SK-N-SH (cell line): ENCODE measurements at regions not wholly inside any gene's neighbourhood (a gene's known extent, or its start where the extent isn't known, plus 50 kb on each side); places are given as distances from the start of the nearest gene placed in this dataset.

ENCODE experiments used
- CTCF ChIA-PET: fragments of 300-600, 350-600 bp; formaldehyde crosslinking; extraction: SDS; loops from one replicate; lab custom pipeline; 2021; lab: Yijun Ruan, JAX
- POLR2A ChIA-PET: fragments of 350-600 bp; sonication (Branson Sonifier 250); formaldehyde crosslinking; extraction: SDS; loops from one replicate; lab custom pipeline; 2020; ENCODE audit warnings: antibody characterized with exemption, inconsistent platforms; lab: Yijun Ruan, JAX
- DNase-seq: peaks from one replicate; pipeline ENCODE4 v3.0.0; 2012
- H2AFZ ChIP-seq: fragments of 200-600 bp; sonication (generic); 2 replicates; pipeline ENCODE4 v1.8.1; 2016; ENCODE audit warnings: antibody characterized with exemption, mild to moderate bottlenecking, low read depth
- H3F3A ChIP-seq: fragments of 200-600 bp; sonication (generic); replicated peaks from 2 replicates; pipeline ENCODE3; 2016; ENCODE audit warnings: antibody characterized with exemption, mild to moderate bottlenecking; ENCODE audit not compliant: insufficient read depth
- H3K27ac ChIP-seq, 2 experiments: fragments of 200-500 bp in 1 of 2; fragments of 200-600 bp in 1 of 2; sonication (Bioruptor generic) in 1 of 2; sonication (generic), shearing (Covaris generic) in 1 of 2; 2 replicates each; pipeline versions ENCODE4 v1.5.1 to v1.6.1; 2014 to 2016; ENCODE audit warnings: low read depth in 2 of 2, inconsistent platforms in 1 of 2, low read length in 1 of 2, mild to moderate bottlenecking in 1 of 2, mixed read lengths in 1 of 2
- H3K27me3 ChIP-seq: fragments of 200-600 bp; sonication (generic), shearing (Covaris generic); 2 replicates; pipeline ENCODE4 v1.6.1; 2016; ENCODE audit warnings: mixed run types; ENCODE audit not compliant: insufficient read depth
- H3K36me3 ChIP-seq, 2 experiments: fragments of 200-500 bp in 1 of 2; fragments of 200-600 bp in 1 of 2; sonication (Bioruptor generic) in 1 of 2; sonication (generic) in 1 of 2; replicated peaks in 1 of 2; 2 replicates each; pipeline versions ENCODE3 to v1.5.1; 2014 to 2016; ENCODE audit warnings: low read length in 1 of 2, mild to moderate bottlenecking in 1 of 2; ENCODE audit not compliant: insufficient read depth in 2 of 2, control insufficient read depth in 1 of 2
- H3K4me1 ChIP-seq, 2 experiments: fragments of 200-500 bp in 1 of 2; fragments of 200-600 bp in 1 of 2; sonication (Bioruptor generic) in 1 of 2; sonication (generic), shearing (Covaris generic) in 1 of 2; 2 replicates each; pipeline versions ENCODE4 v1.5.1 to v1.6.1; 2014 to 2016; ENCODE audit warnings: low read depth in 1 of 2, low read length in 1 of 2, mixed run types in 1 of 2; ENCODE audit not compliant: insufficient read depth in 2 of 2, control insufficient read depth in 1 of 2
- H3K4me2 ChIP-seq: fragments of 200-600 bp; sonication (generic), shearing (Covaris generic); 2 replicates; pipeline ENCODE4 v1.6.1; 2017; ENCODE audit warnings: mixed run types
- H3K4me3 ChIP-seq, 2 experiments: fragments of 200-500 bp in 1 of 2; fragments of 200-600 bp in 1 of 2; sonication (Bioruptor generic) in 1 of 2; sonication (generic), shearing (Covaris generic) in 1 of 2; 2 replicates each; pipeline versions ENCODE4 v1.5.1 to v1.8.1; 2014 to 2016; ENCODE audit warnings: low read depth in 2 of 2, inconsistent platforms in 1 of 2, low read length in 1 of 2, mild to moderate bottlenecking in 1 of 2, mixed read lengths in 1 of 2, moderate library complexity in 1 of 2
- H3K79me2 ChIP-seq: fragments of 200-600 bp; sonication (generic); 2 replicates; pipeline ENCODE4 v1.8.1; 2017; ENCODE audit warnings: mild to moderate bottlenecking; ENCODE audit not compliant: insufficient read depth
- H3K9ac ChIP-seq: fragments of 200-600 bp; sonication (generic); 2 replicates; pipeline ENCODE4 v1.6.1; 2017; ENCODE audit warnings: mixed run types
- H3K9me2 ChIP-seq: fragments of 200-600 bp; sonication (generic); 2 replicates; pipeline ENCODE4 v1.6.1; 2017; ENCODE audit warnings: mixed run types
- H3K9me3 ChIP-seq: fragments of 200-600 bp; sonication (generic); 2 replicates; pipeline ENCODE4 v1.6.1; 2017; ENCODE audit warnings: mixed run types, mild to moderate bottlenecking, moderate library complexity
- H4K20me1 ChIP-seq: fragments of 200-600 bp; sonication (generic); 2 replicates; pipeline ENCODE4 v1.6.1; 2017; ENCODE audit warnings: mild to moderate bottlenecking, mixed run types; ENCODE audit not compliant: insufficient read depth
- CHD2 ChIP-seq: fragments of 150-350 bp; IDR thresholded peaks from 2 replicates; pipeline ENCODE4 v1.6.1; 2018; ENCODE audit warnings: low read length; ENCODE audit not compliant: partially characterized antibody
- CTCF ChIP-seq: fragments of 200-600 bp; sonication (generic); IDR thresholded peaks from 2 replicates; pipeline ENCODE4 v1.6.1; 2017; ENCODE audit warnings: antibody characterized with exemption, mild to moderate bottlenecking, moderate library complexity
- ELF1 ChIP-seq: IDR thresholded peaks from 2 replicates; pipeline ENCODE4 v1.4.0; 2012
- EP300 ChIP-seq, 2 experiments: IDR thresholded peaks; 2 replicates each; pipeline versions ENCODE4 v1.4.0 to v1.6.1; 2012; ENCODE audit warnings: borderline replicate concordance in 1 of 2, low read depth in 1 of 2, low read length in 1 of 2
- EZH2phosphoT487 ChIP-seq: fragments of 200-600 bp; sonication (generic); IDR thresholded peaks from 2 replicates; pipeline ENCODE4 v1.6.1; 2017; ENCODE audit warnings: low read depth, mixed run types, mild to moderate bottlenecking, antibody characterized with exemption, moderate library complexity, borderline replicate concordance
- FOSL2 ChIP-seq: IDR thresholded peaks from 2 replicates; pipeline ENCODE4 v1.4.0; 2012; ENCODE audit warnings: low read depth, mild to moderate bottlenecking, moderate library complexity, borderline replicate concordance
- FOXM1 ChIP-seq: IDR thresholded peaks from 2 replicates; pipeline ENCODE4 v1.4.0; 2012; ENCODE audit warnings: low read depth, mild to moderate bottlenecking
- GABPA ChIP-seq: IDR thresholded peaks from 2 replicates; pipeline ENCODE4 v1.4.0; 2012; ENCODE audit warnings: low read depth, mild to moderate bottlenecking
- IRF3 ChIP-seq: fragments of 150-350 bp; IDR thresholded peaks from 2 replicates; pipeline ENCODE4 v1.6.1; 2016; ENCODE audit warnings: mild to moderate bottlenecking, low read depth, low read length
- MEF2A ChIP-seq: IDR thresholded peaks from 2 replicates; pipeline ENCODE4 v1.4.0; 2012; ENCODE audit warnings: low read depth, borderline replicate concordance
- MXI1 ChIP-seq: IDR thresholded peaks from 2 replicates; pipeline ENCODE4 v1.6.1; 2012; ENCODE audit warnings: mild to moderate bottlenecking, low read depth, low read length, improper control_type of control experiment
- NFIC ChIP-seq: IDR thresholded peaks from 2 replicates; pipeline ENCODE4 v1.4.0; 2012; ENCODE audit warnings: borderline replicate concordance
- NRF1 ChIP-seq: IDR thresholded peaks from 2 replicates; pipeline ENCODE4 v1.6.1; 2012; ENCODE audit warnings: low read depth, mild to moderate bottlenecking, low read length
- PBX3 ChIP-seq: IDR thresholded peaks from 2 replicates; pipeline ENCODE4; 2012
- POLR2AphosphoS5 ChIP-seq: IDR thresholded peaks from 2 replicates; pipeline ENCODE4 v1.6.1; 2012; ENCODE audit warnings: low read depth, low read length
- RCOR1 ChIP-seq: fragments of 150-350 bp; IDR thresholded peaks from 2 replicates; pipeline ENCODE4 v1.6.1; 2017; ENCODE audit warnings: antibody characterized with exemption, low read length
- RFX5 ChIP-seq: IDR thresholded peaks from 2 replicates; pipeline ENCODE4 v1.6.1; 2012; ENCODE audit warnings: mild to moderate bottlenecking, improper control_type of control experiment, low read length
- RXRA ChIP-seq: IDR thresholded peaks from 2 replicates; pipeline ENCODE4 v1.4.0; 2012; ENCODE audit warnings: low read depth, mild to moderate bottlenecking, borderline replicate concordance
- TAF1 ChIP-seq: IDR thresholded peaks from 2 replicates; pipeline ENCODE4 v1.6.1; 2012; ENCODE audit warnings: low read depth, mild to moderate bottlenecking, low read length, moderate library complexity, borderline replicate concordance
- TEAD4 ChIP-seq: IDR thresholded peaks from 2 replicates; pipeline ENCODE4 v1.4.0; 2012; ENCODE audit warnings: mild to moderate bottlenecking, borderline replicate concordance; ENCODE audit not compliant: insufficient read depth
- USF1 ChIP-seq: IDR thresholded peaks from 2 replicates; pipeline ENCODE4 v1.4.0; 2012; ENCODE audit warnings: low read depth, borderline replicate concordance
- YY1 ChIP-seq: IDR thresholded peaks from 2 replicates; pipeline ENCODE4 v1.4.0; 2012; ENCODE audit warnings: low read depth, mild to moderate bottlenecking
- WGBS: methylation state at CpG from one replicate; pipeline ENCODE4 v1.1.6; 2017; ENCODE audit warnings: low lambda C conversion rate; 5-methylcytosine and 5-hydroxymethylcytosine counted together
- TF ChIP-seq, protein P1 (sequence below): fragments of 150-350 bp; IDR thresholded peaks from 2 replicates; pipeline ENCODE4 v1.6.1; 2017; ENCODE audit warnings: antibody characterized with exemption, low read length, low read depth, borderline replicate concordance

GRCh38 chr2:228735697-228736096 lies 535.4 kb downstream of the PID1 start (continued):
- TF ChIP-seq CTCF (no peak), MXI1 (no peak), CHD2 (no peak), RCOR1 (no peak)

GRCh38 chr2:228731517-228731916 lies 539.6 kb downstream of the PID1 start:
- Histone ChIP-seq H3K27ac (no peak overlapping the region), H3K27me3 (no peaks in the 10 kb centered on the region), H2AFZ (no peak overlapping the region), H3F3A (no peaks in the 10 kb centered on the region), H3K79me2 (no peaks in the 10 kb centered on the region), H3K4me2 (no peak overlapping the region), H3K36me3 (no peaks in the 10 kb centered on the region), H4K20me1 (no peaks in the 10 kb centered on the region), H3K4me1 (no peaks in the 10 kb centered on the region), H3K9me2 (no peaks in the 10 kb centered on the region), H3K4me3 (no peak overlapping the region), H3K9me3 (no peaks in the 10 kb centered on the region), H3K9ac (no peak overlapping the region)
- ChIA-PET CTCF (no interaction called here), POLR2A (no interaction called here)
- TF ChIP-seq RCOR1 (no peak), YY1 (no peak), TAF1 (no peak), GABPA (no peak), EP300 (IDR thresholded peaks at IDR 0.05; ENCODE audit: borderline replicate concordance in 1 of 2, low read depth in 1 of 2, low read length in 1 of 2) (no peak)
- no peak for DNase-seq

DNA sequence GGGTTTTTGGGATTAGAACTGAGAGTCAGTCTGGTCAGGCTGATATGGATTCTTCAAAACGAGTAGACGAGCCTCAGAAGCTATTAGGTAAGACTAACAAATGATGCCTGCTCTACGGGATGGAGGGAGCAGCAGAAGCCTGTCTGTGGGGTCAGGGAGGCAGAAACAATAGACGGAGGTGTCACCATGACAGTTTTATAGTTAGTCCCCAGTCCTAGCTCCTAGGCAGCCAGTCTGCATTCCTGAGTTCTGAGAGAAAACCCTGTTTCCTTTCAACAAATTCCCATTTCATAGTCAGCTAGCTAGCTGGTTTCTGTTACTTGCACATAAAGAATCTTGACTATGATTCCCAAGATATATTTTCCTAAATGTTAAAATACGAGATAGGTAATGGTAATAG lies 542.1 kb downstream of the PID1 start:
- Histone ChIP-seq H3K36me3 (no peaks in the 10 kb centered on the region), H3K27ac (no peak overlapping the region), H2AFZ (no peak overlapping the region), H3K79me2 (no peaks in the 10 kb centered on the region), H3F3A (no peaks in the 10 kb centered on the region), H3K4me2 (no peak overlapping the region), H3K9ac (no peak overlapping the region), H3K9me2 (no peaks in the 10 kb centered on the region), H3K4me1 (no peaks in the 10 kb centered on the region), H4K20me1 (no peaks in the 10 kb centered on the region), H3K9me3 (no peaks in the 10 kb centered on the region), H3K4me3 (no peak overlapping the region), H3K27me3 (no peaks in the 10 kb centered on the region)
- POLR2A ChIA-PET, result no interaction called here
- 22% methylated on average over 4 of the region's 5 CpGs for WGBS
- CTCF ChIA-PET, result interaction anchor here (1.0 kb wide), 1 partner anchor 19 kb away, joined by 3 read pairs; no protein-coding TSS in a partner anchor
- DNase-seq, result no peak
- TF ChIP-seq TEAD4, result no peak
- no peak for TF ChIP-seq GABPA
- no peak for TF ChIP-seq PBX3
- no peak for TF ChIP-seq FOXM1
- no peak for TF ChIP-seq ELF1
- no peak for TF ChIP-seq EZH2phosphoT487
- no peak for TF ChIP-seq NFIC
- TF ChIP-seq CHD2, result no peak
- TF ChIP-seq NRF1, result no peak
- TF ChIP-seq TAF1, result no peak
- no peak for TF ChIP-seq IRF3
- no peak for TF ChIP-seq USF1
- TF ChIP-seq, protein P1, sequence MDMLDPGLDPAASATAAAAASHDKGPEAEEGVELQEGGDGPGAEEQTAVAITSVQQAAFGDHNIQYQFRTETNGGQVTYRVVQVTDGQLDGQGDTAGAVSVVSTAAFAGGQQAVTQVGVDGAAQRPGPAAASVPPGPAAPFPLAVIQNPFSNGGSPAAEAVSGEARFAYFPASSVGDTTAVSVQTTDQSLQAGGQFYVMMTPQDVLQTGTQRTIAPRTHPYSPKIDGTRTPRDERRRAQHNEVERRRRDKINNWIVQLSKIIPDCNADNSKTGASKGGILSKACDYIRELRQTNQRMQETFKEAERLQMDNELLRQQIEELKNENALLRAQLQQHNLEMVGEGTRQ, result no peak
- no peak for TF ChIP-seq POLR2AphosphoS5
- no peak for TF ChIP-seq FOSL2
- TF ChIP-seq RFX5, result no peak
- TF ChIP-seq RXRA, result no peak
- TF ChIP-seq MXI1, result no peak
- no peak for TF ChIP-seq MEF2A
